Endodermal cell (in vitro differentiated cells): ENCODE measurements at regions not wholly inside any gene's neighbourhood (a gene's known extent, or its start where the extent isn't known, plus 50 kb on each side); places are given as distances from the start of the nearest gene placed in this dataset.

Source experiments
- DNase-seq: peaks from one replicate; pipeline ENCODE4 v3.0.0-alpha.2; 2017
- H3K27ac ChIP-seq: 2 replicates; pipeline ENCODE4 v1.5.1; 2013; ENCODE audit warnings: mild to moderate bottlenecking, low read depth, low read length, moderate library complexity
- H3K27me3 ChIP-seq: 2 replicates; pipeline ENCODE4 v1.6.1; 2013; ENCODE audit warnings: mild to moderate bottlenecking, low read length, moderate library complexity; ENCODE audit not compliant: insufficient read depth, control insufficient read depth, poor library complexity, severe bottlenecking
- H3K36me3 ChIP-seq: 2 replicates; pipeline ENCODE4 v1.7.0; 2013; ENCODE audit warnings: mild to moderate bottlenecking, low read length, moderate library complexity; ENCODE audit not compliant: control insufficient read depth, insufficient read depth
- H3K4me1 ChIP-seq: one replicate; pipeline ENCODE4 v1.7.0; 2013; ENCODE audit warnings: low read length; ENCODE audit not compliant: control insufficient read depth, insufficient read depth
- H3K4me3 ChIP-seq: 2 replicates; pipeline ENCODE4 v1.5.1; 2013; ENCODE audit warnings: mild to moderate bottlenecking, low read length, moderate library complexity
- H3K9ac ChIP-seq: 2 replicates; pipeline ENCODE4 v1.6.1; 2013; ENCODE audit warnings: mild to moderate bottlenecking, low read length, moderate library complexity; ENCODE audit not compliant: poor library complexity, severe bottlenecking; ENCODE audit errors: extremely low read depth
- H3K9me3 ChIP-seq: 2 replicates; pipeline ENCODE4 v1.6.1; 2013; ENCODE audit warnings: mild to moderate bottlenecking, low read length, moderate library complexity; ENCODE audit not compliant: control insufficient read depth
- H3K27ac Mint-ChIP-seq: 2 replicates; pipeline ENCODE4 v1.8.0; 2020; ENCODE audit warnings: mixed read lengths
- H3K27me3 Mint-ChIP-seq: 2 replicates; pipeline ENCODE4 v1.8.0; 2021; ENCODE audit warnings: mild to moderate bottlenecking, mixed read lengths; ENCODE audit not compliant: insufficient read depth
- H3K36me3 Mint-ChIP-seq: 2 replicates; pipeline ENCODE4 v1.8.0; 2020; ENCODE audit warnings: low read depth, mixed read lengths
- H3K4me1 Mint-ChIP-seq: 2 replicates; pipeline ENCODE4 v1.8.0; 2020; ENCODE audit warnings: mixed read lengths
- H3K4me3 Mint-ChIP-seq: 2 replicates; pipeline ENCODE4 v1.8.0; 2020; ENCODE audit warnings: mild to moderate bottlenecking, moderate library complexity, mixed read lengths
- H3K9me3 Mint-ChIP-seq: 2 replicates; pipeline ENCODE4 v1.8.0; 2020; ENCODE audit warnings: mild to moderate bottlenecking, mixed read lengths
- CTCF ChIP-seq: fragments of 200-600 bp; sonication (generic); conservative IDR thresholded peaks from 2 replicates; pipeline ENCODE4 v1.5.0; 2021; ENCODE audit warnings: antibody characterized with exemption, mild to moderate bottlenecking
- WGBS, 2 experiments: methylation state at CpG; one replicate each; pipeline versions ENCODE4 v1.1.5 to v1.1.7; 2013; ENCODE audit warnings: missing lambda C conversion rate in 2 of 2, mixed read lengths in 1 of 2; ENCODE audit not compliant: insufficient coverage in 1 of 2, insufficient read length in 1 of 2; 5-methylcytosine and 5-hydroxymethylcytosine counted together

GRCh38 chr7:19421861-19422260, 276.6 kb upstream of the FERD3L start:
- Histone ChIP-seq H3K9ac (no peak overlapping the region), H3K4me1 (no peaks in the 10 kb centered on the region), H3K36me3 (no peaks in the 10 kb centered on the region), H3K4me3 (no peak overlapping the region), H3K27me3 (no peaks in the 10 kb centered on the region), H3K9me3 (no peaks in the 10 kb centered on the region), H3K27ac (peak overlapping the region; percentile 29)
- WGBS, 2 experiments = 85% methylated on average over 1 of the region's 1 CpG; no CpG with 5 or more reads in 1 of the 2 experiments
- Mint-ChIP-seq H3K4me1 (no peaks in the 10 kb centered on the region), H3K4me3 (no peak overlapping the region), H3K27ac (no peak overlapping the region), H3K36me3 (no peaks in the 10 kb centered on the region), H3K9me3 (no peaks in the 10 kb centered on the region), H3K27me3 (no peaks in the 10 kb centered on the region)
- TF ChIP-seq CTCF = no peak
- no peak for DNase-seq

- WGBS, 2 experiments = 91% methylated on average over 2 of the region's 2 CpGs; no CpG with 5 or more reads in 1 of the 2 experiments
- H3K4me3 Mint-ChIP-seq = no peak overlapping the region
Measured at GRCh38 chr7:19417231-19417630, 272.0 kb upstream of the FERD3L start.

GRCh38 chr7:19415123-19415522, 269.9 kb upstream of the FERD3L start:
- no peak overlapping the region for H3K4me3 Mint-ChIP-seq
- 89 to 100% methylated on average over 1 to 2 of the region's 2 CpGs for WGBS, 2 experiments
- H3K27ac ChIP-seq = no peak overlapping the region
- no peaks in the 10 kb centered on the region for H3K4me1 ChIP-seq
- H3K4me3 ChIP-seq = no peak overlapping the region
- no peaks in the 10 kb centered on the region for H3K36me3 Mint-ChIP-seq
- no peaks in the 10 kb centered on the region for H3K9me3 Mint-ChIP-seq
- no peak overlapping the region for H3K9ac ChIP-seq
- H3K27me3 Mint-ChIP-seq = no peaks in the 10 kb centered on the region
- H3K36me3 ChIP-seq = no peaks in the 10 kb centered on the region
- H3K27me3 ChIP-seq = no peaks in the 10 kb centered on the region
- no peaks in the 10 kb centered on the region for H3K9me3 ChIP-seq
- H3K4me1 Mint-ChIP-seq = peaks cover 4% of the 10 kb centered on the region
- no peak for DNase-seq
- H3K27ac Mint-ChIP-seq = no peak overlapping the region
- TF ChIP-seq CTCF = no peak

More at GRCh38 chr7:19417231-19417630, 272.0 kb upstream of the FERD3L start:
- Mint-ChIP-seq H3K9me3 (no peaks in the 10 kb centered on the region), H3K36me3 (no peaks in the 10 kb centered on the region), H3K27ac (no peak overlapping the region), H3K27me3 (no peaks in the 10 kb centered on the region), H3K4me1 (peaks cover 4% of the 10 kb centered on the region)
- Histone ChIP-seq H3K4me3 (no peak overlapping the region), H3K27me3 (no peaks in the 10 kb centered on the region), H3K27ac (no peak overlapping the region), H3K4me1 (no peaks in the 10 kb centered on the region), H3K9ac (no peak overlapping the region), H3K9me3 (no peaks in the 10 kb centered on the region), H3K36me3 (no peaks in the 10 kb centered on the region)
- DNase-seq = no peak
- no peak for TF ChIP-seq CTCF
